Tibial artery (tissue), 4 donors: ENCODE measurements at regions not wholly inside any gene's neighbourhood (a gene's known extent, or its start where the extent isn't known, plus 50 kb on each side); places are given as distances from the start of the nearest gene placed in this dataset.

Experiments used
- DNase-seq, 2 donors: peaks; one replicate each; pipeline ENCODE4 v3.0.0-alpha.2; 2019
- H3K27ac ChIP-seq, 2 donors: fragments of 200-600 bp; sonication (generic) in 1 of 2; 1 replicate in 1 of 2; 2 replicates in 1 of 2; pipeline ENCODE4 v1.5.1; 2018 to 2019; ENCODE audit warnings: mild to moderate bottlenecking in 1 of 2
- H3K27me3 ChIP-seq, 2 donors: fragments of 200-600 bp; sonication (generic) in 1 of 2; one replicate each; pipeline versions ENCODE4 v1.5.1 to v1.6.0; 2016 to 2019
- H3K36me3 ChIP-seq, 3 donors: fragments of 200-600 bp; sonication (generic) in 2 of 3; one replicate each; pipeline ENCODE4 v1.5.1; 2016 to 2019; ENCODE audit warnings: mild to moderate bottlenecking in 2 of 3
- H3K4me1 ChIP-seq, 4 donors: fragments of 200-600 bp; sonication (generic) in 2 of 4; 1 replicate in 3 of 4; 2 replicates in 1 of 4; pipeline ENCODE4 v1.5.1; 2016 to 2019
- H3K4me3 ChIP-seq, 2 donors: fragments of 200-600 bp; sonication (generic) in 1 of 2; 1 replicate in 1 of 2; 2 replicates in 1 of 2; pipeline ENCODE4 v1.5.1; 2018 to 2019; ENCODE audit warnings: mild to moderate bottlenecking in 2 of 2
- H3K9me3 ChIP-seq, 3 donors: fragments of 200-600 bp; sonication (generic) in 1 of 3; one replicate each; pipeline ENCODE4 v1.5.1; 2016 to 2019
- CTCF ChIP-seq, 2 experiments: fragments of 200-600 bp in 1 of 2; fragments of 450-650 bp in 1 of 2; IDR thresholded peaks; one replicate each; pipeline ENCODE4 v1.5.1; 2017 to 2019; ENCODE audit warnings: antibody characterized with exemption in 2 of 2, mild to moderate bottlenecking in 1 of 2, moderate library complexity in 1 of 2
- intact Hi-C: fragments of 100-400 bp; cut with DNase I; formaldehyde crosslinking; loops from one replicate; pipeline ENCODE4 v1.15.0; 2023; ENCODE audit warnings: low total_unique reads

- no peak for DNase-seq
- no peak overlapping the region for H3K4me3 ChIP-seq
- TF ChIP-seq CTCF (IDR thresholded peaks at IDR 0.05): no peak
- no peaks in the 10 kb centered on the region for H3K9me3 ChIP-seq
- no peaks in the 10 kb centered on the region for H3K36me3 ChIP-seq
- peaks cover 0 to 5% of the 10 kb centered on the region in 2 donors for H3K27me3 ChIP-seq
- no peak overlapping the region for H3K27ac ChIP-seq
- intact Hi-C loops: no loop called here
- peaks cover 0 to 3% (median 0%) of the 10 kb centered on the region in 4 donors for H3K4me1 ChIP-seq
These were observed 168.0 kb downstream of the AHSP start for GRCh38 chr16:31695667-31696066.

- Histone ChIP-seq H3K27me3 (peaks cover 0 to 5% of the 10 kb centered on the region in 2 donors), H3K27ac (no peak overlapping the region), H3K9me3 (no peaks in the 10 kb centered on the region), H3K36me3 (no peaks in the 10 kb centered on the region), H3K4me3 (no peak overlapping the region), H3K4me1 (peaks cover 0 to 9% (median 4%) of the 10 kb centered on the region in 4 donors)
- TF ChIP-seq CTCF (IDR thresholded peaks at IDR 0.05): peak; percentile 23 to 33
- intact Hi-C loops: no loop called here
- DNase-seq: no peak
These were observed 169.5 kb downstream of the AHSP start for GRCh38 chr16:31696968-31697743.

- Histone ChIP-seq H3K4me1 (peaks cover 0 to 9% (median 4%) of the 10 kb centered on the region in 4 donors), H3K36me3 (no peaks in the 10 kb centered on the region), H3K4me3 (no peak overlapping the region), H3K9me3 (no peaks in the 10 kb centered on the region), H3K27ac (no peak overlapping the region), H3K27me3 (peaks cover 0 to 5% of the 10 kb centered on the region in 2 donors)
- no peak for DNase-seq
- intact Hi-C loops: no loop called here
- no peak for TF ChIP-seq CTCF (IDR thresholded peaks at IDR 0.05)
These were observed 170.0 kb downstream of the AHSP start for GRCh38 chr16:31697744-31698125.

GRCh38 chr16:31698901-31699300, 171.2 kb downstream of the AHSP start:
- H3K36me3 ChIP-seq: peaks cover 0 to 10% (median 6%) of the 10 kb centered on the region in 3 donors
- no peaks in the 10 kb centered on the region for H3K9me3 ChIP-seq
- no peak for DNase-seq
- H3K4me1 ChIP-seq: peaks cover 0 to 9% (median 4%) of the 10 kb centered on the region in 4 donors
- TF ChIP-seq CTCF (IDR thresholded peaks at IDR 0.05): no peak
- intact Hi-C loops: no loop called here
- H3K27me3 ChIP-seq: peaks cover 0 to 5% of the 10 kb centered on the region in 2 donors
- H3K27ac ChIP-seq: no peak overlapping the region
- H3K4me3 ChIP-seq: no peak overlapping the region

- H3K9me3 ChIP-seq: no peaks in the 10 kb centered on the region
- no peak overlapping the region for H3K27ac ChIP-seq
- peaks cover 0 to 5% of the 10 kb centered on the region in 2 donors for H3K27me3 ChIP-seq
- peaks cover 0 to 9% (median 4%) of the 10 kb centered on the region in 4 donors for H3K4me1 ChIP-seq
- no peak overlapping the region for H3K4me3 ChIP-seq
- intact Hi-C loops: no loop called here
- peaks cover 0 to 17% (median 7%) of the 10 kb centered on the region in 3 donors for H3K36me3 ChIP-seq
- DNase-seq: no peak
- TF ChIP-seq CTCF (IDR thresholded peaks at IDR 0.05): no peak
These were observed 171.9 kb downstream of the AHSP start for GRCh38 chr16:31699601-31700000.
